ENCODE measurements at regions not wholly inside any gene's neighbourhood (a gene's known extent, or its start where the extent isn't known, plus 50 kb on each side); places are given as distances from the start of the nearest gene placed in this dataset.

DNA sequence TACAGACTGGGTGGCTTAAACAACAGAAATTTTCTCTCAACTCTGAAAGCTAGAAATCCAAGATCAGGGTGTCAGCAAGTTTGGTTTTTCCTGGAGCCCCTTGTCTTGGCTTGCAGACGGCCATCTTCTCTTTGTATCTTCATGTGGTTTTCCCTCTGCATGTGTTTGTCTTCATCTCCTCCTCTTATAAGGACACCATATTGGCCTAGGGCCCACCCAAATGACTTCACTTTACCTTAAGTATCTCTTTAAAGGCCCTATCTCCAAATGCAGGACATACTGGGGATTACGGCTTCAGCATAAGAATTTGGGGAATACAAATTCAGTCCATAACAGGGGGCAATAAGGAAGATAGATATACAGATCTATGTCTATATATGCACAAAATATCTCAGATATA, 187.9 kb downstream of the MTCL1 start:
- POLR2A ChIA-PET, result no interaction called here
- Histone ChIP-seq H3K9me3 (ENCODE audit: control insufficient read depth, insufficient read depth, low read depth, low read length) (no peaks in the 10 kb centered on the region), H3K4me3 (ENCODE audit: low read depth, low read length) (no peak overlapping the region), H3K4me1 (ENCODE audit: control insufficient read depth, insufficient read depth, low read length) (peaks cover 6% of the 10 kb centered on the region; the same call in 1 of the 2 replicates), H3K36me3 (ENCODE audit: control insufficient read depth in 2 of 2, insufficient read depth in 1 of 2, low read length in 2 of 2) (no peaks in the 10 kb centered on the region), H3K27ac (ENCODE audit: extremely low read depth, low read depth, low read length) (no peak overlapping the region)
- TF ChIP-seq ZBTB20 (tag by site-specific recombination; IDR thresholded peaks at IDR 0.05) (no peak), ZNF266 (tag by site-specific recombination; IDR thresholded peaks at IDR 0.05; ENCODE audit: low read depth) (no peak), ZNF366 (tag by site-specific recombination; conservative IDR thresholded peaks at IDR 0.05) (no peak), ZNF514 (tag by site-specific recombination; IDR thresholded peaks at IDR 0.05) (no peak), HOXC10 (CRISPR knock-in tag; IDR thresholded peaks at IDR 0.05) (no peak), ZNF510 (tag by site-specific recombination; IDR thresholded peaks at IDR 0.05; ENCODE audit: insufficient replicate concordance) (no peak), ZNF747 (tag by site-specific recombination; IDR thresholded peaks at IDR 0.05) (no peak), ZNF391 (tag by site-specific recombination; IDR thresholded peaks at IDR 0.05; ENCODE audit: borderline replicate concordance, low read depth) (no peak), ZNF335 (tag by site-specific recombination; conservative IDR thresholded peaks at IDR 0.05) (no peak), ZNF140 (tag by site-specific recombination; IDR thresholded peaks at IDR 0.05) (no peak), ZNF777 (tag by site-specific recombination; IDR thresholded peaks at IDR 0.05; ENCODE audit: borderline replicate concordance) (no peak), ZBTB17 (tag by site-specific recombination; IDR thresholded peaks at IDR 0.05) (no peak), SP2 (tag by site-specific recombination; IDR thresholded peaks at IDR 0.05) (no peak)
- TF ChIP-seq, protein P1, sequence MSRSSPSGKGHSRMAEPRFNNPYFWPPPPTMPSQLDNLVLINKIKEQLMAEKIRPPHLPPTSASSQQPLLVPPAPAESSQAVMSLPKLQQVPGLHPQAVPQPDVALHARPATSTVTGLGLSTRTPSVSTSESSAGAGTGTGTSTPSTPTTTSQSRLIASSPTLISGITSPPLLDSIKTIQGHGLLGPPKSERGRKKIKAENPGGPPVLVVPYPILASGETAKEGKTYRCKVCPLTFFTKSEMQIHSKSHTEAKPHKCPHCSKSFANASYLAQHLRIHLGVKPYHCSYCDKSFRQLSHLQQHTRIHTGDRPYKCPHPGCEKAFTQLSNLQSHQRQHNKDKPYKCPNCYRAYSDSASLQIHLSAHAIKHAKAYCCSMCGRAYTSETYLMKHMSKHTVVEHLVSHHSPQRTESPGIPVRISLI (tag by site-specific recombination; IDR thresholded peaks at IDR 0.05), result no peak
- CTCF ChIA-PET, result no interaction called here

DNA sequence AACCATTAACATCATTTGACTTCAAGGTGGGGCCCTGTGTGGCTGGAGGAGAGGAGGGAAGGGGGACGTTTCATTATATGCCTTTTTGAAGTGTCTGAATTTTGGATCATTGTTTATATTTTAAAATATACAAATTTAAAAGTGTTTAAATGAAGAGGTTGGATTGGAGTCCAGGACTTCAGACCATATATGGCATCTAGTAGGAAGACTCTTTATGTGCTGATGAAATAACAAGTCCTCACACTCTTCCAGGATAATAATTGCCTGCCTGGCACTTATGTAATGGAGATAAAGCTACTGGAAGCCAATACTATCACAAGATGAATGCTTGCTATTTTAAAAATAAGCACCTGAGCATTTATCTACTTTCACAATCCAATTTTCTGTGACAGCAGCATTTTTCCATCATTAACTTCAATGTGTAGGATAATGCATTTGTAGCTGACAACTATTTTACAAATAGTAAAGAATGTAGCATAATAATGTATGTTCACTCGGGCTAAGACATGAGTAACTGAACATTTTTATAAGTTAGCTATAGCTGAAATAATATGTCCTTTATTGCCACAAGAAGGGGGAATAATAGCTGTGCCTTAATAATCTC, 188.4 kb downstream of the MTCL1 start:
- H3K4me1 ChIP-seq (ENCODE audit: control insufficient read depth, insufficient read depth, low read length), result peaks cover 6% of the 10 kb centered on the region; the same call in 1 of the 2 replicates
- POLR2A ChIA-PET, result no interaction called here
- no peaks in the 10 kb centered on the region for H3K36me3 ChIP-seq (ENCODE audit: control insufficient read depth in 2 of 2, insufficient read depth in 1 of 2, low read length in 2 of 2)
- H3K9me3 ChIP-seq (ENCODE audit: control insufficient read depth, insufficient read depth, low read depth, low read length), result no peaks in the 10 kb centered on the region
- H3K27ac ChIP-seq (ENCODE audit: extremely low read depth, low read depth, low read length), result no peak overlapping the region
- CTCF ChIA-PET, result interaction anchor here (0.7 kb wide), 1 partner anchor 204 kb away, joined by 3 read pairs; no protein-coding TSS in a partner anchor
- H3K4me3 ChIP-seq (ENCODE audit: low read depth, low read length), result no peak overlapping the region
- TF ChIP-seq ZNF169 (tag by site-specific recombination; IDR thresholded peaks at IDR 0.05), result no peak

DNA sequence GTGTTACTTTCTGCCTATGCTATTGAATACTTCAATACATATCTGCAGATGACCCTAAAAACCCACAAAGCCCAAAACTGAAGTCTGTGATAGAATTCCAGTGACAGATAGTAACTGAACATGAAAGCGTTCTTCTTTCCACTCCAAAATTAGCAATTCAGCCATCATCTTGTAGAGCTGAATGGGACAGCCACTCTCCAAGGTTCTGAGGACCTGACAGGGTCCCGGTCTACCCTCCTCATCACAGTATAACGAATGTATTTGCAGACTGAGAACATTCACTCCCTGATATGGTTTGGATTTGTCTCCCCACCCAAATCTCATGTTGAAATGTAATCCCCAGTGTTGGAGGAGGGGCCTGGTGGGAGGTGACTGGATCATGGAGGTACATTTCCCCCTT, 189.5 kb downstream of the MTCL1 start:
- no peak overlapping the region for H3K4me3 ChIP-seq (ENCODE audit: low read depth, low read length)
- no peak overlapping the region for H3K27ac ChIP-seq (ENCODE audit: extremely low read depth, low read depth, low read length)
- no peaks in the 10 kb centered on the region for H3K36me3 ChIP-seq (ENCODE audit: control insufficient read depth in 2 of 2, insufficient read depth in 1 of 2, low read length in 2 of 2)
- ChIA-PET POLR2A (no interaction called here), CTCF (no interaction called here)
- peaks cover 6% of the 10 kb centered on the region; the same call in 1 of the 2 replicates for H3K4me1 ChIP-seq (ENCODE audit: control insufficient read depth, insufficient read depth, low read length)
- H3K9me3 ChIP-seq (ENCODE audit: control insufficient read depth, insufficient read depth, low read depth, low read length), result no peaks in the 10 kb centered on the region
- no peak for TF ChIP-seq ZNF335 (tag by site-specific recombination; conservative IDR thresholded peaks at IDR 0.05)
- TF ChIP-seq, protein P2, sequence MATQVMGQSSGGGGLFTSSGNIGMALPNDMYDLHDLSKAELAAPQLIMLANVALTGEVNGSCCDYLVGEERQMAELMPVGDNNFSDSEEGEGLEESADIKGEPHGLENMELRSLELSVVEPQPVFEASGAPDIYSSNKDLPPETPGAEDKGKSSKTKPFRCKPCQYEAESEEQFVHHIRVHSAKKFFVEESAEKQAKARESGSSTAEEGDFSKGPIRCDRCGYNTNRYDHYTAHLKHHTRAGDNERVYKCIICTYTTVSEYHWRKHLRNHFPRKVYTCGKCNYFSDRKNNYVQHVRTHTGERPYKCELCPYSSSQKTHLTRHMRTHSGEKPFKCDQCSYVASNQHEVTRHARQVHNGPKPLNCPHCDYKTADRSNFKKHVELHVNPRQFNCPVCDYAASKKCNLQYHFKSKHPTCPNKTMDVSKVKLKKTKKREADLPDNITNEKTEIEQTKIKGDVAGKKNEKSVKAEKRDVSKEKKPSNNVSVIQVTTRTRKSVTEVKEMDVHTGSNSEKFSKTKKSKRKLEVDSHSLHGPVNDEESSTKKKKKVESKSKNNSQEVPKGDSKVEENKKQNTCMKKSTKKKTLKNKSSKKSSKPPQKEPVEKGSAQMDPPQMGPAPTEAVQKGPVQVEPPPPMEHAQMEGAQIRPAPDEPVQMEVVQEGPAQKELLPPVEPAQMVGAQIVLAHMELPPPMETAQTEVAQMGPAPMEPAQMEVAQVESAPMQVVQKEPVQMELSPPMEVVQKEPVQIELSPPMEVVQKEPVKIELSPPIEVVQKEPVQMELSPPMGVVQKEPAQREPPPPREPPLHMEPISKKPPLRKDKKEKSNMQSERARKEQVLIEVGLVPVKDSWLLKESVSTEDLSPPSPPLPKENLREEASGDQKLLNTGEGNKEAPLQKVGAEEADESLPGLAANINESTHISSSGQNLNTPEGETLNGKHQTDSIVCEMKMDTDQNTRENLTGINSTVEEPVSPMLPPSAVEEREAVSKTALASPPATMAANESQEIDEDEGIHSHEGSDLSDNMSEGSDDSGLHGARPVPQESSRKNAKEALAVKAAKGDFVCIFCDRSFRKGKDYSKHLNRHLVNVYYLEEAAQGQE (tag by site-specific recombination; IDR thresholded peaks at IDR 0.05), result peak; percentile 72
